ENCODE measurements at regions not wholly inside any gene's neighbourhood (a gene's known extent, or its start where the extent isn't known, plus 50 kb on each side); places are given as distances from the start of the nearest gene placed in this dataset.
"Not testable (repeated sequence)": the region's sequence is repeated elsewhere in the genome, so short reads cannot be mapped to it uniquely, and the experiment has no call there.

GRCh38 chr4:148608968-148609367, 166.8 kb upstream of the NR3C2 start:
- DNase-seq (ENCODE audit: low read depth, low spot score) = no peak
- Histone ChIP-seq H3K4me3 (ENCODE audit: low read length) (no peak overlapping the region), H3K4me1 (ENCODE audit: control insufficient read depth, insufficient read depth, low read length) (no peaks in the 10 kb centered on the region), H3K9me3 (ENCODE audit: control insufficient read depth, insufficient read depth, low read length) (no peaks in the 10 kb centered on the region), H3K36me3 (ENCODE audit: control insufficient read depth, insufficient read depth, low read length) (no peaks in the 10 kb centered on the region), H3K27ac (ENCODE audit: low read length) (no peak overlapping the region), H3K27me3 (ENCODE audit: control insufficient read depth, insufficient read depth, low read length) (no peaks in the 10 kb centered on the region)
- WGBS (ENCODE audit: insufficient coverage, insufficient read length) = no CpG with 5 or more reads among the region's 4 CpGs

- WGBS (ENCODE audit: insufficient coverage, insufficient read length) = no CpG with 5 or more reads among the region's 14 CpGs
- H3K27me3 ChIP-seq (ENCODE audit: control insufficient read depth, insufficient read depth, low read length) = not testable (repeated sequence)
Observed at GRCh38 chr4:148598418-148599207, 156.4 kb upstream of the NR3C2 start.

GRCh38 chr4:148589182-148589581, 147.0 kb upstream of the NR3C2 start:
- Histone ChIP-seq H3K36me3 (ENCODE audit: control insufficient read depth, insufficient read depth, low read length) (no peaks in the 10 kb centered on the region), H3K27me3 (ENCODE audit: control insufficient read depth, insufficient read depth, low read length) (no peaks in the 10 kb centered on the region), H3K27ac (ENCODE audit: low read length) (no peak overlapping the region), H3K4me1 (ENCODE audit: control insufficient read depth, insufficient read depth, low read length) (no peaks in the 10 kb centered on the region), H3K9me3 (ENCODE audit: control insufficient read depth, insufficient read depth, low read length) (no peaks in the 10 kb centered on the region), H3K4me3 (ENCODE audit: low read length) (no peak overlapping the region)
- DNase-seq (ENCODE audit: low read depth, low spot score) = no peak
- WGBS (ENCODE audit: insufficient coverage, insufficient read length) = no CpG with 5 or more reads among the region's 4 CpGs

More at GRCh38 chr4:148598418-148599207, 156.4 kb upstream of the NR3C2 start:
- DNase-seq (ENCODE audit: low read depth, low spot score); H3K4me1 ChIP-seq (ENCODE audit: control insufficient read depth, insufficient read depth, low read length); H3K4me3 ChIP-seq (ENCODE audit: low read length); H3K27ac ChIP-seq (ENCODE audit: low read length); H3K36me3 ChIP-seq (ENCODE audit: control insufficient read depth, insufficient read depth, low read length); H3K9me3 ChIP-seq (ENCODE audit: control insufficient read depth, insufficient read depth, low read length): not testable (repeated sequence)

- no peak overlapping the region for H3K27ac ChIP-seq (ENCODE audit: low read length)
- no peaks in the 10 kb centered on the region for H3K36me3 ChIP-seq (ENCODE audit: control insufficient read depth, insufficient read depth, low read length)
- DNase-seq (ENCODE audit: low read depth, low spot score) = no peak
- no peaks in the 10 kb centered on the region for H3K9me3 ChIP-seq (ENCODE audit: control insufficient read depth, insufficient read depth, low read length)
- WGBS (ENCODE audit: insufficient coverage, insufficient read length) = no CpG with 5 or more reads among the region's 2 CpGs
- H3K27me3 ChIP-seq (ENCODE audit: control insufficient read depth, insufficient read depth, low read length) = no peaks in the 10 kb centered on the region
- H3K4me3 ChIP-seq (ENCODE audit: low read length) = no peak overlapping the region
- no peaks in the 10 kb centered on the region for H3K4me1 ChIP-seq (ENCODE audit: control insufficient read depth, insufficient read depth, low read length)
Observed at GRCh38 chr4:148575577-148575976, 133.4 kb upstream of the NR3C2 start.

GRCh38 chr4:148574911-148575310, 132.7 kb upstream of the NR3C2 start:
- WGBS (ENCODE audit: insufficient coverage, insufficient read length) = no CpG with 5 or more reads among the region's 6 CpGs
- Histone ChIP-seq H3K36me3 (ENCODE audit: control insufficient read depth, insufficient read depth, low read length) (no peaks in the 10 kb centered on the region), H3K27ac (ENCODE audit: low read length) (no peak overlapping the region), H3K27me3 (ENCODE audit: control insufficient read depth, insufficient read depth, low read length) (no peaks in the 10 kb centered on the region), H3K4me1 (ENCODE audit: control insufficient read depth, insufficient read depth, low read length) (no peaks in the 10 kb centered on the region), H3K9me3 (ENCODE audit: control insufficient read depth, insufficient read depth, low read length) (no peaks in the 10 kb centered on the region), H3K4me3 (ENCODE audit: low read length) (no peak overlapping the region)
- DNase-seq (ENCODE audit: low read depth, low spot score) = no peak

GRCh38 chr4:148574502-148574901, 132.3 kb upstream of the NR3C2 start:
- Histone ChIP-seq H3K36me3 (ENCODE audit: control insufficient read depth, insufficient read depth, low read length) (no peaks in the 10 kb centered on the region), H3K9me3 (ENCODE audit: control insufficient read depth, insufficient read depth, low read length) (no peaks in the 10 kb centered on the region), H3K4me3 (ENCODE audit: low read length) (no peak overlapping the region), H3K27me3 (ENCODE audit: control insufficient read depth, insufficient read depth, low read length) (no peaks in the 10 kb centered on the region), H3K27ac (ENCODE audit: low read length) (no peak overlapping the region), H3K4me1 (ENCODE audit: control insufficient read depth, insufficient read depth, low read length) (no peaks in the 10 kb centered on the region)
- no CpG with 5 or more reads among the region's 3 CpGs for WGBS (ENCODE audit: insufficient coverage, insufficient read length)
- no peak for DNase-seq (ENCODE audit: low read depth, low spot score)

GRCh38 chr4:148574066-148574465, 131.9 kb upstream of the NR3C2 start:
- Histone ChIP-seq H3K36me3 (ENCODE audit: control insufficient read depth, insufficient read depth, low read length) (no peaks in the 10 kb centered on the region), H3K4me3 (ENCODE audit: low read length) (no peak overlapping the region), H3K27me3 (ENCODE audit: control insufficient read depth, insufficient read depth, low read length) (no peaks in the 10 kb centered on the region), H3K9me3 (ENCODE audit: control insufficient read depth, insufficient read depth, low read length) (no peaks in the 10 kb centered on the region), H3K4me1 (ENCODE audit: control insufficient read depth, insufficient read depth, low read length) (no peaks in the 10 kb centered on the region), H3K27ac (ENCODE audit: low read length) (no peak overlapping the region)
- no CpG with 5 or more reads among the region's 4 CpGs for WGBS (ENCODE audit: insufficient coverage, insufficient read length)
- DNase-seq (ENCODE audit: low read depth, low spot score) = no peak

GRCh38 chr4:148573296-148573695, 131.1 kb upstream of the NR3C2 start:
- WGBS (ENCODE audit: insufficient coverage, insufficient read length) = no CpG with 5 or more reads among the region's 3 CpGs
- Histone ChIP-seq H3K9me3 (ENCODE audit: control insufficient read depth, insufficient read depth, low read length) (no peaks in the 10 kb centered on the region), H3K4me1 (ENCODE audit: control insufficient read depth, insufficient read depth, low read length) (no peaks in the 10 kb centered on the region), H3K4me3 (ENCODE audit: low read length) (no peak overlapping the region), H3K27ac (ENCODE audit: low read length) (no peak overlapping the region), H3K27me3 (ENCODE audit: control insufficient read depth, insufficient read depth, low read length) (no peaks in the 10 kb centered on the region), H3K36me3 (ENCODE audit: control insufficient read depth, insufficient read depth, low read length) (no peaks in the 10 kb centered on the region)
- no peak for DNase-seq (ENCODE audit: low read depth, low spot score)

- no peaks in the 10 kb centered on the region for H3K36me3 ChIP-seq (ENCODE audit: control insufficient read depth, insufficient read depth, low read length)
- H3K27me3 ChIP-seq (ENCODE audit: control insufficient read depth, insufficient read depth, low read length) = no peaks in the 10 kb centered on the region
- no peak for DNase-seq (ENCODE audit: low read depth, low spot score)
- H3K27ac ChIP-seq (ENCODE audit: low read length) = no peak overlapping the region
- H3K9me3 ChIP-seq (ENCODE audit: control insufficient read depth, insufficient read depth, low read length) = no peaks in the 10 kb centered on the region
- no peaks in the 10 kb centered on the region for H3K4me1 ChIP-seq (ENCODE audit: control insufficient read depth, insufficient read depth, low read length)
- H3K4me3 ChIP-seq (ENCODE audit: low read length) = no peak overlapping the region
Observed at GRCh38 chr4:148565801-148566200, 123.6 kb upstream of the NR3C2 start.

GRCh38 chr4:148563684-148564083, 121.5 kb upstream of the NR3C2 start:
- WGBS (ENCODE audit: insufficient coverage, insufficient read length) = no CpG with 5 or more reads among the region's 3 CpGs
- H3K36me3 ChIP-seq (ENCODE audit: control insufficient read depth, insufficient read depth, low read length) = no peaks in the 10 kb centered on the region
- no peak for DNase-seq (ENCODE audit: low read depth, low spot score)
- no peak overlapping the region for H3K4me3 ChIP-seq (ENCODE audit: low read length)
- no peaks in the 10 kb centered on the region for H3K9me3 ChIP-seq (ENCODE audit: control insufficient read depth, insufficient read depth, low read length)
- no peaks in the 10 kb centered on the region for H3K27me3 ChIP-seq (ENCODE audit: control insufficient read depth, insufficient read depth, low read length)
- no peak overlapping the region for H3K27ac ChIP-seq (ENCODE audit: low read length)
- H3K4me1 ChIP-seq (ENCODE audit: control insufficient read depth, insufficient read depth, low read length) = no peaks in the 10 kb centered on the region

GRCh38 chr4:148561467-148561866, 119.3 kb upstream of the NR3C2 start:
- H3K9me3 ChIP-seq (ENCODE audit: control insufficient read depth, insufficient read depth, low read length) = no peaks in the 10 kb centered on the region
- no peaks in the 10 kb centered on the region for H3K27me3 ChIP-seq (ENCODE audit: control insufficient read depth, insufficient read depth, low read length)
- no peaks in the 10 kb centered on the region for H3K4me1 ChIP-seq (ENCODE audit: control insufficient read depth, insufficient read depth, low read length)
- no peak for DNase-seq (ENCODE audit: low read depth, low spot score)
- H3K27ac ChIP-seq (ENCODE audit: low read length) = no peak overlapping the region
- no peaks in the 10 kb centered on the region for H3K36me3 ChIP-seq (ENCODE audit: control insufficient read depth, insufficient read depth, low read length)
- WGBS (ENCODE audit: insufficient coverage, insufficient read length) = no CpG with 5 or more reads among the region's 1 CpG
- H3K4me3 ChIP-seq (ENCODE audit: low read length) = no peak overlapping the region

Data from iPS DF 6.9 (cell line).